GM12878 (cell line): ENCODE measurements at regions not wholly inside any gene's neighbourhood (a gene's known extent, or its start where the extent isn't known, plus 50 kb on each side); places are given as distances from the start of the nearest gene placed in this dataset.

Source experiments
- BMI1 ChIP-seq: fragments of 450-650 bp; IDR thresholded peaks from 2 replicates; pipeline ENCODE4 v1.6.1; 2016; ENCODE audit warnings: mild to moderate bottlenecking, moderate library complexity, borderline replicate concordance
- CREM ChIP-seq: IDR thresholded peaks from 2 replicates; pipeline ENCODE4 v1.6.1; 2014; ENCODE audit warnings: antibody characterized with exemption, low read depth
- FOS ChIP-seq: IDR thresholded peaks from 3 replicates; pipeline ENCODE4 v1.6.1; 2011; ENCODE audit warnings: borderline replicate concordance; ENCODE audit not compliant: insufficient read length; ENCODE audit errors: extremely low read depth
- GABPA ChIP-seq: IDR thresholded peaks from 2 replicates; pipeline ENCODE4 v1.6.1; 2014; ENCODE audit warnings: antibody characterized with exemption, low read depth, mild to moderate bottlenecking, inconsistent platforms
- HDAC2 ChIP-seq: fragments of 200-600 bp; sonication (generic); IDR thresholded peaks from 2 replicates; pipeline ENCODE4 v1.6.1; 2017
- IKZF2 ChIP-seq, 2 experiments: fragments of 450-650 bp; IDR thresholded peaks; 2 replicates each; pipeline ENCODE4 v1.6.1; 2017; ENCODE audit warnings: mild to moderate bottlenecking in 2 of 2, moderate library complexity in 2 of 2
- MTA3 ChIP-seq: IDR thresholded peaks from 2 replicates; pipeline ENCODE4 v1.6.1; 2012; ENCODE audit warnings: low read length, inconsistent platforms, borderline replicate concordance
- PML ChIP-seq: IDR thresholded peaks from 2 replicates; pipeline ENCODE4 v1.6.1; 2012; ENCODE audit warnings: low read length, inconsistent platforms
- POLR2AphosphoS5 ChIP-seq: IDR thresholded peaks from 2 replicates; pipeline ENCODE4 v1.6.1; 2011; ENCODE audit warnings: mild to moderate bottlenecking, low read length, inconsistent platforms
- RAD21 ChIP-seq: IDR thresholded peaks from 2 replicates; pipeline ENCODE4 v1.6.1; 2011; ENCODE audit warnings: mild to moderate bottlenecking, low read depth, low read length, moderate library complexity; ENCODE audit not compliant: insufficient read depth
- RELA ChIP-seq: fragments of 450-650 bp; IDR thresholded peaks from 2 replicates; pipeline ENCODE4 v1.8.0; 2014; ENCODE audit warnings: borderline replicate concordance; ENCODE audit not compliant: partially characterized antibody
- TCF3 ChIP-seq: IDR thresholded peaks from 2 replicates; pipeline ENCODE4 v1.6.1; 2012; ENCODE audit warnings: low read depth, mild to moderate bottlenecking, low read length, borderline replicate concordance; ENCODE audit not compliant: insufficient read depth
- YBX1 ChIP-seq: fragments of 450-650 bp; IDR thresholded peaks from 2 replicates; pipeline ENCODE4 v1.6.1; 2016; ENCODE audit warnings: antibody characterized with exemption
- ZBED1 ChIP-seq: IDR thresholded peaks from 2 replicates; pipeline ENCODE4 v1.6.1; 2016; ENCODE audit warnings: borderline replicate concordance
- TF ChIP-seq, protein P1 (sequence below): fragments of 150-350 bp; IDR thresholded peaks from 2 replicates; pipeline ENCODE4 v1.6.1; 2016; ENCODE audit warnings: low read depth, low read length
- TF ChIP-seq, protein P2 (sequence below): fragments of 450-650 bp; IDR thresholded peaks from 2 replicates; pipeline ENCODE4 v1.6.1; 2017; ENCODE audit warnings: mild to moderate bottlenecking, low read depth, inconsistent platforms; ENCODE audit not compliant: poor library complexity, severe bottlenecking
- TF ChIP-seq, protein P3 (sequence below): fragments of 450-650 bp; IDR thresholded peaks from 2 replicates; pipeline ENCODE4 v1.6.1; 2016; ENCODE audit warnings: mild to moderate bottlenecking

DNA sequence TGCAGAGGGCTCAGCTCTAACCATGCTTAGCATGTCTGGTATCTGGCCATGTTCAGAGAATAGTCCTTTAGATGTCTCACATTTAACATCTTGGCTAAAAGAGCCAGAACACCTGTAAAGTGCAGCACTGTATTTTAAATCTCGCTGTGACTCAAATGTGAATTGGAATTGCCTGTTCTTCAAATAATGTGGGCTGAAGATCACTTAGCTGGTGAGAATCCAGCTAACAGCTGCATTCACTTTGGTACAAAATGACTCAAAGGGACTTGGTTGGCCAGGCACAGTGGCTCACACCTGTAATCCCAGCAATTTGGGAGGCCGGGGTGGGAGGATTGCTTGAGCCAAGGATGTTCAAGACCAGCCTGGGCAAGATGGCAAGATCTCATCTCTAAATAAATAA, 63.5 kb upstream of the PLAC8 start (continued):
- TF ChIP-seq PML (no peak), IKZF2 (IDR thresholded peaks at IDR 0.05) (peak; percentile 81 to 89), RAD21 (0 out of 2 replicates have a peak, but pooled peaks have one; percentile 12), CREM (peak; percentile 60), POLR2AphosphoS5 (no peak), GABPA (peak; percentile 37; the same call in 1 of the 2 replicates), FOS (no peak), MTA3 (0 out of 2 replicates have a peak, but pooled peaks have one; percentile 48), YBX1 (no peak), ZBED1 (peak; percentile 62; the same call in 1 of the 2 replicates), HDAC2 (no peak), RELA (no peak), BMI1 (no peak), TCF3 (peak; percentile 97)
- TF ChIP-seq, protein P1, sequence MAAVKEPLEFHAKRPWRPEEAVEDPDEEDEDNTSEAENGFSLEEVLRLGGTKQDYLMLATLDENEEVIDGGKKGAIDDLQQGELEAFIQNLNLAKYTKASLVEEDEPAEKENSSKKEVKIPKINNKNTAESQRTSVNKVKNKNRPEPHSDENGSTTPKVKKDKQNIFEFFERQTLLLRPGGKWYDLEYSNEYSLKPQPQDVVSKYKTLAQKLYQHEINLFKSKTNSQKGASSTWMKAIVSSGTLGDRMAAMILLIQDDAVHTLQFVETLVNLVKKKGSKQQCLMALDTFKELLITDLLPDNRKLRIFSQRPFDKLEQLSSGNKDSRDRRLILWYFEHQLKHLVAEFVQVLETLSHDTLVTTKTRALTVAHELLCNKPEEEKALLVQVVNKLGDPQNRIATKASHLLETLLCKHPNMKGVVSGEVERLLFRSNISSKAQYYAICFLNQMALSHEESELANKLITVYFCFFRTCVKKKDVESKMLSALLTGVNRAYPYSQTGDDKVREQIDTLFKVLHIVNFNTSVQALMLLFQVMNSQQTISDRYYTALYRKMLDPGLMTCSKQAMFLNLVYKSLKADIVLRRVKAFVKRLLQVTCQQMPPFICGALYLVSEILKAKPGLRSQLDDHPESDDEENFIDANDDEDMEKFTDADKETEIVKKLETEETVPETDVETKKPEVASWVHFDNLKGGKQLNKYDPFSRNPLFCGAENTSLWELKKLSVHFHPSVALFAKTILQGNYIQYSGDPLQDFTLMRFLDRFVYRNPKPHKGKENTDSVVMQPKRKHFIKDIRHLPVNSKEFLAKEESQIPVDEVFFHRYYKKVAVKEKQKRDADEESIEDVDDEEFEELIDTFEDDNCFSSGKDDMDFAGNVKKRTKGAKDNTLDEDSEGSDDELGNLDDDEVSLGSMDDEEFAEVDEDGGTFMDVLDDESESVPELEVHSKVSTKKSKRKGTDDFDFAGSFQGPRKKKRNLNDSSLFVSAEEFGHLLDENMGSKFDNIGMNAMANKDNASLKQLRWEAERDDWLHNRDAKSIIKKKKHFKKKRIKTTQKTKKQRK = no peak
- TF ChIP-seq, protein P2, sequence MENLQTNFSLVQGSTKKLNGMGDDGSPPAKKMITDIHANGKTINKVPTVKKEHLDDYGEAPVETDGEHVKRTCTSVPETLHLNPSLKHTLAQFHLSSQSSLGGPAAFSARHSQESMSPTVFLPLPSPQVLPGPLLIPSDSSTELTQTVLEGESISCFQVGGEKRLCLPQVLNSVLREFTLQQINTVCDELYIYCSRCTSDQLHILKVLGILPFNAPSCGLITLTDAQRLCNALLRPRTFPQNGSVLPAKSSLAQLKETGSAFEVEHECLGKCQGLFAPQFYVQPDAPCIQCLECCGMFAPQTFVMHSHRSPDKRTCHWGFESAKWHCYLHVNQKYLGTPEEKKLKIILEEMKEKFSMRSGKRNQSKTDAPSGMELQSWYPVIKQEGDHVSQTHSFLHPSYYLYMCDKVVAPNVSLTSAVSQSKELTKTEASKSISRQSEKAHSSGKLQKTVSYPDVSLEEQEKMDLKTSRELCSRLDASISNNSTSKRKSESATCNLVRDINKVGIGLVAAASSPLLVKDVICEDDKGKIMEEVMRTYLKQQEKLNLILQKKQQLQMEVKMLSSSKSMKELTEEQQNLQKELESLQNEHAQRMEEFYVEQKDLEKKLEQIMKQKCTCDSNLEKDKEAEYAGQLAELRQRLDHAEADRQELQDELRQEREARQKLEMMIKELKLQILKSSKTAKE = no peak
- TF ChIP-seq, protein P3, sequence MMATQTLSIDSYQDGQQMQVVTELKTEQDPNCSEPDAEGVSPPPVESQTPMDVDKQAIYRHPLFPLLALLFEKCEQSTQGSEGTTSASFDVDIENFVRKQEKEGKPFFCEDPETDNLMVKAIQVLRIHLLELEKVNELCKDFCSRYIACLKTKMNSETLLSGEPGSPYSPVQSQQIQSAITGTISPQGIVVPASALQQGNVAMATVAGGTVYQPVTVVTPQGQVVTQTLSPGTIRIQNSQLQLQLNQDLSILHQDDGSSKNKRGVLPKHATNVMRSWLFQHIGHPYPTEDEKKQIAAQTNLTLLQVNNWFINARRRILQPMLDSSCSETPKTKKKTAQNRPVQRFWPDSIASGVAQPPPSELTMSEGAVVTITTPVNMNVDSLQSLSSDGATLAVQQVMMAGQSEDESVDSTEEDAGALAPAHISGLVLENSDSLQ = no peak
